D721Med (cell line): ENCODE measurements at regions not wholly inside any gene's neighbourhood (a gene's known extent, or its start where the extent isn't known, plus 50 kb on each side); places are given as distances from the start of the nearest gene placed in this dataset.

Source experiments
- DNase-seq: peaks from one replicate; pipeline ENCODE4 v3.0.0; 2011; ENCODE audit warnings: low spot score; ENCODE audit not compliant: insufficient read length
- FAIRE-seq: peaks from 2 replicates; lab custom pipeline; 2011; peaks lifted over from hg19 to GRCh38; lab: Jason Lieb, UNC
- CTCF ChIP-seq: IDR thresholded peaks from 2 replicates; pipeline ENCODE4 v1.5.1; 2012; ENCODE audit warnings: mild to moderate bottlenecking, control low read depth; ENCODE audit not compliant: insufficient read depth; ENCODE audit errors: missing control alignments

GRCh38 chr7:125147047-125147446 is 217.4 kb upstream of the POT1 start:
- no peak for TF ChIP-seq CTCF
- DNase-seq (no peak), FAIRE-seq (no peak)

GRCh38 chr7:125136755-125137532 is 207.3 kb upstream of the POT1 start:
- no peak for TF ChIP-seq CTCF
- no peak for FAIRE-seq
- no peak for DNase-seq

- DNase-seq (no peak), FAIRE-seq (no peak)
- TF ChIP-seq CTCF, result no peak
Observed at GRCh38 chr7:125136341-125136740, 206.7 kb upstream of the POT1 start.

- DNase-seq, result no peak
- no peak for FAIRE-seq
- no peak for TF ChIP-seq CTCF
Observed at GRCh38 chr7:125130173-125130572, 200.5 kb upstream of the POT1 start.

- TF ChIP-seq CTCF, result no peak
- no peak for DNase-seq
- FAIRE-seq, result no peak
Observed at GRCh38 chr7:125127304-125127703, 197.7 kb upstream of the POT1 start.

GRCh38 chr7:125126376-125126775 is 196.8 kb upstream of the POT1 start:
- no peak for FAIRE-seq
- no peak for DNase-seq
- no peak for TF ChIP-seq CTCF

GRCh38 chr7:125125315-125125714 is 195.7 kb upstream of the POT1 start:
- no peak for DNase-seq
- TF ChIP-seq CTCF, result no peak
- no peak for FAIRE-seq
